ENCODE measurements at regions not wholly inside any gene's neighbourhood (a gene's known extent, or its start where the extent isn't known, plus 50 kb on each side); places are given as distances from the start of the nearest gene placed in this dataset.
"Not testable (repeated sequence)": the region's sequence is repeated elsewhere in the genome, so short reads cannot be mapped to it uniquely, and the experiment has no call there.

DNA sequence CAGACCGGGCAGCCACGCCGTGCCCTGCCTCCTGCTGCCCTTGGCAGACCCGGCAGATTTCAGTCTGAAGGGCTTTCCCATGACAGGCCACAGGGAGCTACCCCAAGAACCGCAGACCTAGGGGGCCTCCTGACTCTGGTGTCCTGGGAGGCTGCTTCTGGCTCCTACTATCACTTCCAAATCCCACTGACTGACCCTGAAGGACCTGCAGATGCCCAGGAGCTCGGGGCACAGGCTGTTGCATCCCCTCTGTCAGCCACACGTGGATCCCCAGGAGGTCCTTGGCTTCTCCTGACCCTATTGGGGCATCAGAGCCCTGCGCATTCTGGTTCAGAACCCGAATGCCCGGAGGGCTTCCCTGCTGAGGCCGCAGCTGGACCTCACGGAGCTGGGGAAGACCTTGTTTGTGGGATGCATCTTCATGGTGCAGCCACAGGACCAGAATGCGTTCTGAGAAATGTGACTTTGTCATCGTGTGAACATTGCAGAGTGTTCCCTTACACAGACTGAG lies 81.3 kb upstream of the IRX4 start:
- H3K27ac Mint-ChIP-seq, result no peak overlapping the region
- ATAC-seq, result no peak
- DNase-seq, result no peak
- no peak overlapping the region for H3K4me3 Mint-ChIP-seq
- H3K27me3 Mint-ChIP-seq, result peaks cover 49% of the 10 kb centered on the region
- no peaks in the 10 kb centered on the region for H3K4me1 Mint-ChIP-seq
- no peaks in the 10 kb centered on the region for H3K36me3 Mint-ChIP-seq (ENCODE audit: low read depth)
- H3K9me3 ChIP-seq (ENCODE audit: control insufficient read depth, low read length, poor library complexity, severe bottlenecking), result no peaks in the 10 kb centered on the region

DNA sequence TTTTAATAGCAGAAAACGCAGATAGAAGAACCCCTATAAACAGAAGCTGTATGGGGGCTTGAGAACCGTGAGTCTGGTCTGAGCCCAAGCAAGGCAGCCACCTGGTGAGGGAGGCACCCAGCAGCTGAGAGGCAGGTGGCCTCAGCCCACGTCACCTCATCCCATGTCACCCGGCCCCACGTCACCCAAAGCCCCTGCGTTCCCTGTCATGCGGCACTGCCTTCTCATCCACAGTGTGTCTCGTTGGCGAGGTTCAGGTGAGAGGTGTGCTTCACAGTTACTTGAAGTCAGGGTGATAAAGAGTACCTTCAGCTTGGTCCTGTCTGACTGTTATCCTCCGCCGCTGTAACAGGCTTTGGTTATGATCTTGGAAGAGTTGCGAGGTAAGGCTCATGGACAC lies 80.6 kb upstream of the IRX4 start:
- no peaks in the 10 kb centered on the region for H3K9me3 ChIP-seq (ENCODE audit: control insufficient read depth, low read length, poor library complexity, severe bottlenecking)
- Mint-ChIP-seq H3K4me1 (no peaks in the 10 kb centered on the region), H3K27ac (peak overlapping the region; percentile 17), H3K27me3 (peaks cover 53% of the 10 kb centered on the region), H3K4me3 (no peak overlapping the region), H3K36me3 (ENCODE audit: low read depth) (no peaks in the 10 kb centered on the region)
- no peak for ATAC-seq
- no peak for DNase-seq

DNA sequence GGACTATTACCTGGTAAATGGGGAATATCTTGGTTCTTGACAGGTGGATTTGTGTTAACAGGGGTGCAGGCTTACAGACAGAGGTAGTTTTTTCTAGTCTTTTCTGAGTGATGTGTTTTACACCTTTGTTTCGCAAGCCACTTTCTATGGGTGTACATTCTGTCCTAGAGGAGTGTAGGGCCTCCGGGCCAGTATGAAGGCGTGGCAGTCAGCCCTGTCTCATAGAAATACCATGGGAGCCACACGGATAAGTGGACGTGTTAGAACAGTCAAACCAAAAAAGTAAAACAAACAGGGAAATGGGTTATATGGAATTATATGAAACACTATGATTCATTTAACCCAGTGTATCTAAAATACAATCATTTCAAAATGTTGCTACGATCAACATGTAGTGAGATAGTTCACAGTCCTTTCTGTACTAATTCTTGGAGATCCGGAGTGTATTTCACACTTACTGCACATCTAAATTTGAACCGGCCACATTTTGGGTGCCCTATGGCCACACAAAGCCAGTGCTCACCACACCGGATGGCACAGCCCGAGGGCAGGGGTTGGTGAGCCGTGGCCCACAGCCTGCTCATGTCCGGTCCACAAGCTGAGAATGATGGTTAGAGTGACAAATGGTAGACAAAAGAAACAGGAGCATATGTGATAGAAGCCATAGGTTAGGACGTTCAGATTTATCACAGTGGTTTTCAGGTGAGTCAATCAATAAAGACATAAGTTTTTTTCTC lies 80.1 kb upstream of the IRX4 start:
- DNase-seq (no peak), ATAC-seq (no peak)
- Mint-ChIP-seq H3K27ac (peak overlapping the region; percentile 17), H3K4me1 (no peaks in the 10 kb centered on the region), H3K36me3 (ENCODE audit: low read depth) (no peaks in the 10 kb centered on the region), H3K4me3 (no peak overlapping the region), H3K27me3 (peaks cover 58% of the 10 kb centered on the region)
- no peaks in the 10 kb centered on the region for H3K9me3 ChIP-seq (ENCODE audit: control insufficient read depth, low read length, poor library complexity, severe bottlenecking)

DNA sequence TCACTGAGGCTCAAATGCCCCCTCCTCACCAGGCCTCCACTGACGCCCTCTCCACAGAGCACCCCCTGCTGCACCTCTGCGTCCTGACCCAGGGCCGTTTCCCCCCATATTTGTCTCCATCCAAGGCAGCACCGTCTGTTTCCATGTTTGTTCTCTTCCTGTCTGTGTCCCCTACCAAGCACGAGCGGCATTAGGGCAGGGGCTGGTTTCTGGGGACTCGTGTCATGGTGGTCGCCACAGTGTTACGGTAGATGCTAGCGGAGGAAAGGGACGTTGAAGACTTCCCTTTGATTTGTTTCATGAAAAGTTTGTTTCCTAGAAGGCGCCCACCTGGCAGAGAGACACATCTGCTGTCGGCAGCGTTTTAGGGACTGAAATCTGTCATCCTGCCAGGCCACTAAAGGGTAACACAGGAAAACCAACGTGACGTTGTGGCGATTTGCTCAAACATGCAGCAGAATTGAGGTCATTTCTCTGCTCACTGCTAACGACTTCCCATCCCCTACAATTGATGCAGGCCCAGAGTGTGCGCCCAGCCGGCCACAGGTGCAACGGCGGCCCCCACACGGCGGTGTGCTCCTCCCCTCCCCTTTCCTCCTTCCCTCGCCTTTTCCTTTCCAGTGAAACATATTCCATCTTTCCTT lies 79.3 kb upstream of the IRX4 start:
- H3K9me3 ChIP-seq (ENCODE audit: control insufficient read depth, low read length, poor library complexity, severe bottlenecking), result no peaks in the 10 kb centered on the region
- Mint-ChIP-seq H3K27me3 (peaks cover 57% of the 10 kb centered on the region), H3K4me1 (no peaks in the 10 kb centered on the region), H3K4me3 (no peak overlapping the region), H3K36me3 (ENCODE audit: low read depth) (no peaks in the 10 kb centered on the region), H3K27ac (no peak overlapping the region)
- no peak for ATAC-seq
- no peak for DNase-seq

DNA sequence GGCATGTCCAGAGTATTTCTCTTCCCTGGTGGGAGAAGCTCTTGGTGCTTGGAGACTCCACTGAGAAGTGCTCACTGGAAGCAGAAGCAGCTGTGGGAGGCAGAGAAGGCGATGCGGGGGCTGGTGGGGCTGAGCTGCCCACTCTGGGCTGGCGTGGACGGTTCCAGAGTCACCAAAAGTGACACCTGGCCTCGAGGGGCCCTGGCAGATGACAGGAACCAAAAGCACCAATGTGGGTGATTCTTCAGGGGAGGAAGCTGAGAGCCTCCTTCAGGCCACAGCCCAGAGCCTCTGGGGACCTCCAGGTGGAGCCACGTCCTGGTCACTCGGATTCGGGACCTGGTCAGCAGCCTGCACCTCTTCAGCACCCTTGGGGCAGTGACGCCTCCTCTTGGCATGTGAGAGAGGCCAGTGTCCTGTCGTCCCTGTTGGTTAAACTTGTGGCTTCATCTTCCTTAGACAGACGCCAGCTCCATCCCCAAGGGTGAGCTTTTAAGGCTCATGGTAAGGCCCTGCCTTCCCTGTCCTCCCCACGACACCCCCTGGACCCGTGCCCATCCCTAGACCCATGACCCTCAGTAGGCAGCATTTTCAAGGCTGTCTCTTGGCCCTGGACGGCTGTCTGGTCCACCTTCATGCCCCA lies 78.7 kb upstream of the IRX4 start:
- no peak overlapping the region for H3K4me3 Mint-ChIP-seq
- ATAC-seq (no peak), DNase-seq (no peak)
- H3K4me1 Mint-ChIP-seq, result no peaks in the 10 kb centered on the region
- no peak overlapping the region for H3K27ac Mint-ChIP-seq
- H3K27me3 Mint-ChIP-seq, result peaks cover 58% of the 10 kb centered on the region
- H3K36me3 Mint-ChIP-seq (ENCODE audit: low read depth), result no peaks in the 10 kb centered on the region
- H3K9me3 ChIP-seq (ENCODE audit: control insufficient read depth, low read length, poor library complexity, severe bottlenecking), result no peaks in the 10 kb centered on the region

DNA sequence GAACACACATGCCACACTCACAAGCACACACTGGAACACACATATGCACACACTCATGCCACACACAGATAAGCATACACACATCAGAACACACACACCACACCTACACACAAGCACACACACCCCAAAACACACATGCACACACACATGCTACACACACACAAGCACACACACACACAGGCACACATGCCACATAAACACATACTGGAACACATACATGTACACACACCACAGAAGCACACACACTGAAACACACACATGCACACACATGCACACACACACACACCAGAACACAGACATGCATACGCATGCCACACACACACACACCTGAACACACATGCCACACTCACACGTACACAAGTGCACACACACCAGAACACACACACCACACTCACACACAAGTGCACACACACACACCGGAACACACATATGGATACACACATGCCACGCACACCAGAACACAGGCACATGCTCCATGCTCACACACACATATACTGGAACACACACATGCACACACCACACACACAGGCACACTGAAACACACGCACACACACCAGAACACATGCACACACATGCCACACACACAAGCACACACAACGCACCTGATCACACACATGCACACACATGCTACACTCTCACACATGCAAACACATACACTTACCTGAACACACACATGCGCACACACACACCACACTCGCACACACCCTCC lies 78.0 kb upstream of the IRX4 start:
- no peak for DNase-seq
- Mint-ChIP-seq H3K4me1 (peaks cover under 1% of the 10 kb centered on the region), H3K36me3 (ENCODE audit: low read depth) (no peaks in the 10 kb centered on the region), H3K27ac (no peak overlapping the region), H3K27me3 (peaks cover 54% of the 10 kb centered on the region), H3K4me3 (no peak overlapping the region)
- no peak for ATAC-seq
- no peaks in the 10 kb centered on the region for H3K9me3 ChIP-seq (ENCODE audit: control insufficient read depth, low read length, poor library complexity, severe bottlenecking)

DNA sequence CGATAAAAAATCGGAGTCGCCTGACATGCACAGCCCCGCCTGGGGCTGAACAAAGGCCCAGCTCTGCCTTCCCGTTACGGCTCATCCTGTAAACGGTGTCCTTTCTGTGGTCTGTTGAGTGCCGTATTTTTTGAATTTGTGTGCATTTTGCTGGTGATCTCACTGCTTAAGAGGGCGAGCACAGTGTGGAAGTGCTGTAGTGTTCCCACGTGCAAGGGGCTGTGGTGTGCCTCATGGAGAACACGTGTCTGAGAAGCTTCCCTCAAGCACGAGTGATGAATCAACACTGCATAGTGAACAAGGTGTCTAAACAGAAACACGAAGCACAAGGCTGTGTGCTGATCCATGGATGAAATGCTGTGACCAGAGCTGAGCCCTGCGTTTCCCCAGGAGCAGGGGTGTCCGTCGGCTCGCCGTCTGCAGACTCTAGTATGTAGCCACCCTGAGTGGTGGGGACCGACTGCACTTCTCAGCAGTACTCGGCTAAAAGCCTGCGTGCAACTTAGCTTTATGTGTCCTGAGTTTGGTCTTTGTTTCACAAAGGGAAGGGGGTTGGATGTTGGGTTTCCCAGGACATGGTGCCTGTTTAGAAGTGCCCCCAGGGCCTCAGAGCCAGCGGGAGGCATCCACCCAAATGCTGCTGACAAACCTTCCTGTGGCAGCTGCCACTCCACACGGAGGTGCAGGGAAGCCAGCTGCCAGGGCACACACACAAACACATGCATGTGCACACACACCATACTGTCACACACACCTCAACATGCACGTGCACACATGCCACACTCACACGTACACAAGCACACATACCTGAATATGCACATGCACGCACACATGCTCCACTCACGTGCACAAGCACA lies 77.2 kb upstream of the IRX4 start:
- Mint-ChIP-seq H3K36me3 (ENCODE audit: low read depth) (no peaks in the 10 kb centered on the region), H3K27me3 (peaks cover 55% of the 10 kb centered on the region), H3K4me1 (peaks cover 3% of the 10 kb centered on the region), H3K27ac (no peak overlapping the region), H3K4me3 (no peak overlapping the region)
- DNase-seq, result no peak
- H3K9me3 ChIP-seq (ENCODE audit: control insufficient read depth, low read length, poor library complexity, severe bottlenecking), result no peaks in the 10 kb centered on the region
- no peak for ATAC-seq

DNA sequence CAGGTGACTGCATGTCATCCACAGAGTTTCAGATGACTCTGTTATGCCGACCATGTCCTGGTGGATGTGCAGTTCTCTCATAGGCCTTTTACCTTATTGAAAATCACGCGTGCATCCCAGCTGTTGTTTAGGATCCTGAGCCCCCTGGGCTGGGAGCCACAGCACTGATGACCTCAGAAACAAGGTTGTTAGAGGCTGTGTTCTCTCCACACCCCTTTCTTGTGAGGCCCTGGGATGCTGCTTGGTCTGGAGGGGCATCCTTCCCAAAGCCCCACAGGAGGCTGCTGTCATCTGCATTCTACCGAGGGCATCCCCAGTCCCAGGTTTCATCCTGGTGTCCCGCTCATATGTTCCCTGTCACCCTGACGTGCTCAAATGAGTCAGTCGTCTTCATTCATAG lies 76.5 kb upstream of the IRX4 start:
- Mint-ChIP-seq H3K4me1 (peaks cover 3% of the 10 kb centered on the region), H3K4me3 (no peak overlapping the region), H3K27me3 (peaks cover 62% of the 10 kb centered on the region), H3K36me3 (ENCODE audit: low read depth) (no peaks in the 10 kb centered on the region), H3K27ac (no peak overlapping the region)
- no peak for DNase-seq
- ATAC-seq, result no peak
- H3K9me3 ChIP-seq (ENCODE audit: control insufficient read depth, low read length, poor library complexity, severe bottlenecking), result no peaks in the 10 kb centered on the region

DNA sequence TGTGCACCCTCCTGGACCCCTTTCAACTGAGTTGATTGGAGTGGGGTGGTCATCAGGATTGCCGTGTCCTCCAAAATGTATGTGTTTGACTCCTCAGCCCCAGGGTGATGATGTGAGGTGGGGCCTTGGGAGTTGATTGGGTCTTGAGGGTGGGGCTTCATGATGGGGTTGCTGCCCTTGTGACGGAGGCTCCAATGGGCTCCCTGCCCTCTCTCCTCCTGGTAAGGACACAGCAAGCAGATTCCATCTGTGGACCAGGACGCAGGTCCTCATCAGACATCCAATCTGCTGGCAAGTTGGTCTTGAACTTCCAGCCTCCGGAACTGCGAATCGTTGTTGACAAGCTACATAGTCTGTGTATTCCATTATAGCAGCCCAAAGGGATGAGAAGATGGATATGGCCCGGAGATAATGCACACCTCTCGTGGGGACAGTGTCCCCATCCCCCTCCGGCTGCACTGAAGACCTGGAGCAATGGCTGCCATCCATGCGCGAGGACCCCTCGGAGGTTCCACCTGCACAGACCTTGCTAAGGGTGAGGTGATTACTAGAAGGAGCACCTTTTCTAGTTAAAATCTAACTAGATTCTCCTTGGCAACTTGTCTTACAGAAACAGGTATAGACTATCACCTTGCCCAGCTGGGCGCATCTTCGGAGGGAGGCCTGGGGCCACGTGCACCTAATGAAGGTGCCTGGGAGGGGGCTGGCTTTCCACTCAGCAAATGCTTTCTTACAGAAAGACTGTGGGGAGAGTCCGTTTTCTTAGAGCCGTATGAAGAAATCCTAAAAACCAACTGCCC lies 75.7 kb upstream of the IRX4 start:
- no peaks in the 10 kb centered on the region for H3K36me3 Mint-ChIP-seq (ENCODE audit: low read depth)
- DNase-seq (no peak), ATAC-seq (no peak)
- peaks cover 3% of the 10 kb centered on the region for H3K4me1 Mint-ChIP-seq
- no peaks in the 10 kb centered on the region for H3K9me3 ChIP-seq (ENCODE audit: control insufficient read depth, low read length, poor library complexity, severe bottlenecking)
- H3K27ac Mint-ChIP-seq, result no peak overlapping the region
- peaks cover 59% of the 10 kb centered on the region for H3K27me3 Mint-ChIP-seq
- H3K4me3 Mint-ChIP-seq, result no peak overlapping the region

DNA sequence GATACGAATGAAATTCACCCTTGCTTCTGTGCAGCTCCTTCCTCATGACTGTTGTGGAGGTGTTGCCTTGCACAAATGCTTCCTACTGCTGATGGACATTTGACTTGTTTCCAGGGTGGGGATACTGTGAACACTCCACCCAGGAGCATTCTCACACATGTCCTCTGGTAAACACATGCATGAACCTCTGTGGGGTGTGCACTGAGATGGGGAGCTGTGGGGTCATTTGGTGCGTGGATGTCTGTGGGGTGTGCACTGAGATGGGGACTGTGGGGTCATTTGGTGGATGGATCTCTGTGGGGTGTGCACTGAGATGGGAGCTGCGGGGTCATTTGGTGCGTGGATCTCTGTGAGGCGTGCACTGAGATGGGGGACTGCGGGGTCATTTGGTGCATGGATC lies 72.9 kb upstream of the IRX4 start:
- H3K9me3 ChIP-seq (ENCODE audit: control insufficient read depth, low read length, poor library complexity, severe bottlenecking), result no peaks in the 10 kb centered on the region
- Mint-ChIP-seq H3K27ac (no peak overlapping the region), H3K27me3 (peaks cover 68% of the 10 kb centered on the region), H3K36me3 (ENCODE audit: low read depth) (no peaks in the 10 kb centered on the region), H3K4me1 (peaks cover 3% of the 10 kb centered on the region), H3K4me3 (no peak overlapping the region)
- DNase-seq (no peak), ATAC-seq (no peak)

DNA sequence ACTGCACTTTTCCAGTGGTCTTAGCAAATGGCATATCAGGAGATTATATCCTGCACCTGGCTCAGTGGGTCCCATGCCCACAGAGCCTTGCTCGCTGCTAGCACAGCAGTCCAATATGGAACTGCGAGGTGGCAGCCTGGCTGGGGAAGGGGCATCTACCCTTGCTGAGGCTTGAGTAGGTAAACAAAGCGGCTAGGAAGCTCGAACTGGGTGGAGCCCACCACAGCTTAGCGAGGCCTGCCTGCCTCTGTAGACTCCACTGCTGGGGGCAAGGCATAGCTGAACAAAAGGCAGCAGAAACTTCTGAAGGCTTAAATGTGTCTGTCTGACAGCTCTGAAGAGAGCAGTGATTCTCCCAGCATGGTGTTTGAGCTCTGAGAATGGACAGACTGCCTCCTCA lies 71.0 kb upstream of the IRX4 start:
- not testable (repeated sequence) for H3K4me1 Mint-ChIP-seq; H3K27ac Mint-ChIP-seq; H3K36me3 Mint-ChIP-seq (ENCODE audit: low read depth); ATAC-seq; H3K4me3 Mint-ChIP-seq; DNase-seq; H3K9me3 ChIP-seq (ENCODE audit: control insufficient read depth, low read length, poor library complexity, severe bottlenecking)
- peaks cover 71% of the 10 kb centered on the region for H3K27me3 Mint-ChIP-seq

DNA sequence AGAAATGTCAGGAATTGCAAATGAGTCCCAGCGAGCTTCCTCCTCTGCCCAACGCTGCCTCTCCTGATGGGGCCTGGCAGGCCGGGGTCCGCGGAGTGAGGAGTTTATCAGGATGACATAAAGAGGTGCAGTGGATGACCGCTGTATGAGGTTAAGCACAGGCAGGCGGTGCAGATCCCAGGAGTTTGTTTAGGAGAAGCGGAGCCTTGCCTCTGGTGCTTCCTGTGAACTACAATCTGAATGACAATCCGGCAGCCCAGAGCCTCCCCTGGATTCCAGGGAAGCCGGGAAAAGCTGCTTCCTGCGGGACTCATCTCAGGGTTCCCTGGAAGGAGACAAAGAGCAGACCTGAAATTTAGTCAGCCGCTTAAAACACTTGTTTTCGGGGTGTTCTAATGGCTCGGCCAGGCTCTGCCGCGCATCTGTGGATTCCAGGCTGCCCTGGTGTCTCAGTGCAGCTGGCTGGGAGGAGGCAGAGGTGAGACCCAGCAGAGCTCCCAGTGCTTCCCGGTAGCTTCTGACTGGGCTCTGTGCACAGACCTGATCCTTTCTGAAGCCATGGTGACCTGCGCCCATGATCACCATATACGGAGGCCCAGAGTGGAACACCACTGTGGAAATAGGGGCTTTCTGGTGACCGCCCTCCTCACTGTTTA lies 69.8 kb upstream of the IRX4 start:
- Mint-ChIP-seq H3K27me3 (peaks cover 67% of the 10 kb centered on the region), H3K4me3 (no peak overlapping the region), H3K27ac (no peak overlapping the region), H3K36me3 (ENCODE audit: low read depth) (no peaks in the 10 kb centered on the region), H3K4me1 (peaks cover 3% of the 10 kb centered on the region)
- DNase-seq (no peak), ATAC-seq (no peak)
- no peaks in the 10 kb centered on the region for H3K9me3 ChIP-seq (ENCODE audit: control insufficient read depth, low read length, poor library complexity, severe bottlenecking)

Data from T-helper 17 cell (primary cell).